HEK293 (cell line): ENCODE measurements at regions not wholly inside any gene's neighbourhood (a gene's known extent, or its start where the extent isn't known, plus 50 kb on each side); places are given as distances from the start of the nearest gene placed in this dataset.

Source experiments
- CTCF ChIA-PET: fragments of 350-600 bp; formaldehyde crosslinking; extraction: SDS; loops from one replicate; lab custom pipeline; 2021; ENCODE audit warnings: antibody characterized with exemption; lab: Yijun Ruan, JAX
- POLR2A ChIA-PET: fragments of 300-600 bp; formaldehyde crosslinking; extraction: SDS; loops from one replicate; lab custom pipeline; 2020; ENCODE audit warnings: antibody characterized with exemption, inconsistent platforms; lab: Yijun Ruan, JAX
- H3K27ac ChIP-seq: fragments of 200-500 bp; sonication (Bioruptor generic); 2 replicates; pipeline ENCODE4 v1.5.1; 2014; ENCODE audit warnings: low read depth, low read length, control low read depth, inconsistent platforms; ENCODE audit errors: extremely low read depth
- H3K36me3 ChIP-seq, 2 experiments: fragments of 200-500 bp in 1 of 2; sonication (Bioruptor generic) in 1 of 2; 1 replicate in 1 of 2; 2 replicates in 1 of 2; pipeline ENCODE4 v1.5.1; 2014 to 2017; ENCODE audit warnings: inconsistent platforms in 2 of 2, low read length in 2 of 2; ENCODE audit not compliant: control insufficient read depth in 2 of 2, insufficient read depth in 1 of 2
- H3K4me1 ChIP-seq: fragments of 200-500 bp; sonication (Bioruptor generic); 2 replicates; pipeline ENCODE4 v1.5.1; 2014; ENCODE audit warnings: mild to moderate bottlenecking, low read length, inconsistent platforms; ENCODE audit not compliant: control insufficient read depth, insufficient read depth
- H3K4me3 ChIP-seq: 2 replicates; pipeline ENCODE4 v1.5.1; 2011; ENCODE audit warnings: low read depth, mild to moderate bottlenecking, control low read depth, low read length, moderate library complexity
- H3K9me3 ChIP-seq: fragments of 200-500 bp; sonication (Bioruptor generic); 2 replicates; pipeline ENCODE4 v1.5.1; 2014; ENCODE audit warnings: low read depth, low read length, inconsistent platforms; ENCODE audit not compliant: control insufficient read depth, insufficient read depth
- ATF2 ChIP-seq: fragments of 450-650 bp; formaldehyde crosslinking; IDR thresholded peaks from 2 replicates; pipeline ENCODE4 v1.5.1; 2016; ENCODE audit warnings: missing biosample characterization, missing genetic modification characterization, low read depth
- KLF9 ChIP-seq: fragments of 450-650 bp; formaldehyde crosslinking; IDR thresholded peaks from 2 replicates; pipeline ENCODE4 v1.5.1; 2016; ENCODE audit warnings: missing biosample characterization, missing genetic modification characterization, low read depth
- OSR2 ChIP-seq: fragments of 450-650 bp; formaldehyde crosslinking; IDR thresholded peaks from 2 replicates; pipeline ENCODE4 v1.5.1; 2016; ENCODE audit warnings: missing biosample characterization, missing genetic modification characterization
- TCF7L2 ChIP-seq: IDR thresholded peaks from 2 replicates; pipeline ENCODE4 v1.6.1; 2011; ENCODE audit warnings: low read depth, mild to moderate bottlenecking, inconsistent platforms, low read length, moderate library complexity, borderline replicate concordance
- TSHZ1 ChIP-seq: fragments of 450-650 bp; formaldehyde crosslinking; IDR thresholded peaks from 2 replicates; pipeline ENCODE4 v1.5.1; 2016; ENCODE audit warnings: missing biosample characterization, missing genetic modification characterization, borderline replicate concordance
- ZNF175 ChIP-seq: fragments of 450-650 bp; formaldehyde crosslinking; IDR thresholded peaks from 2 replicates; pipeline ENCODE4 v1.5.1; 2016; ENCODE audit warnings: missing biosample characterization, missing genetic modification characterization
- ZNF24 ChIP-seq: fragments of 450-650 bp; formaldehyde crosslinking; IDR thresholded peaks from 2 replicates; pipeline ENCODE4 v1.5.1; 2016; ENCODE audit warnings: missing biosample characterization, missing genetic modification characterization
- ZNF48 ChIP-seq: fragments of 450-650 bp; formaldehyde crosslinking; IDR thresholded peaks from 2 replicates; pipeline ENCODE4 v1.5.1; 2016; ENCODE audit warnings: missing biosample characterization, missing genetic modification characterization
- ZNF571 ChIP-seq: fragments of 450-650 bp; formaldehyde crosslinking; IDR thresholded peaks from 2 replicates; pipeline ENCODE4 v1.5.0; 2017; ENCODE audit warnings: missing biosample characterization, missing genetic modification characterization
- ZNF623 ChIP-seq: fragments of 450-650 bp; formaldehyde crosslinking; IDR thresholded peaks from 2 replicates; pipeline ENCODE4 v1.5.1; 2016; ENCODE audit warnings: missing biosample characterization, missing genetic modification characterization
- ZNF629 ChIP-seq: fragments of 450-650 bp; formaldehyde crosslinking; IDR thresholded peaks from 2 replicates; pipeline ENCODE4 v1.5.1; 2017; ENCODE audit warnings: missing biosample characterization, missing genetic modification characterization
- ZNF692 ChIP-seq: fragments of 450-650 bp; formaldehyde crosslinking; IDR thresholded peaks from 2 replicates; pipeline ENCODE4 v1.5.1; 2016; ENCODE audit warnings: missing biosample characterization, missing genetic modification characterization
- ZNF792 ChIP-seq: fragments of 450-650 bp; formaldehyde crosslinking; IDR thresholded peaks from 2 replicates; pipeline ENCODE4 v1.5.1; 2016; ENCODE audit warnings: missing biosample characterization, missing genetic modification characterization
- ZSCAN23 ChIP-seq: fragments of 450-650 bp; formaldehyde crosslinking; IDR thresholded peaks from 2 replicates; pipeline ENCODE4 v1.5.1; 2016; ENCODE audit warnings: missing biosample characterization, missing genetic modification characterization
- TF ChIP-seq, protein P1 (sequence below): fragments of 450-650 bp; formaldehyde crosslinking; IDR thresholded peaks from 2 replicates; pipeline ENCODE4 v1.5.1; 2016; ENCODE audit warnings: missing biosample characterization, missing genetic modification characterization, borderline replicate concordance
- TF ChIP-seq, protein P2 (sequence below): sonication (generic); formaldehyde crosslinking; IDR thresholded peaks from 2 replicates; pipeline ENCODE4 v1.8.1; 2022; ENCODE audit warnings: mild to moderate bottlenecking, moderate library complexity, missing genetic modification reagents
- TF ChIP-seq, protein P3 (sequence below): fragments of 450-650 bp; formaldehyde crosslinking; IDR thresholded peaks from 2 replicates; pipeline ENCODE4 v1.5.1; 2016; ENCODE audit warnings: missing biosample characterization, missing genetic modification characterization

GRCh38 chr3:148126956-148127355 is 570.7 kb upstream of the AGTR1 start:
- H3K4me3 ChIP-seq: no peak overlapping the region
- CTCF ChIA-PET: no interaction called here
- POLR2A ChIA-PET: no interaction called here
- H3K4me1 ChIP-seq: no peaks in the 10 kb centered on the region
- TF ChIP-seq TCF7L2: no peak
- TF ChIP-seq ZNF692: no peak
- TF ChIP-seq, protein P1, sequence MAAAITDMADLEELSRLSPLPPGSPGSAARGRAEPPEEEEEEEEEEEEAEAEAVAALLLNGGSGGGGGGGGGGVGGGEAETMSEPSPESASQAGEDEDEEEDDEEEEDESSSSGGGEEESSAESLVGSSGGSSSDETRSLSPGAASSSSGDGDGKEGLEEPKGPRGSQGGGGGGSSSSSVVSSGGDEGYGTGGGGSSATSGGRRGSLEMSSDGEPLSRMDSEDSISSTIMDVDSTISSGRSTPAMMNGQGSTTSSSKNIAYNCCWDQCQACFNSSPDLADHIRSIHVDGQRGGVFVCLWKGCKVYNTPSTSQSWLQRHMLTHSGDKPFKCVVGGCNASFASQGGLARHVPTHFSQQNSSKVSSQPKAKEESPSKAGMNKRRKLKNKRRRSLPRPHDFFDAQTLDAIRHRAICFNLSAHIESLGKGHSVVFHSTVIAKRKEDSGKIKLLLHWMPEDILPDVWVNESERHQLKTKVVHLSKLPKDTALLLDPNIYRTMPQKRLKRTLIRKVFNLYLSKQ (tag by site-specific recombination): no peak
- no peak overlapping the region for H3K27ac ChIP-seq
- no peaks in the 10 kb centered on the region for H3K36me3 ChIP-seq
- no peaks in the 10 kb centered on the region for H3K9me3 ChIP-seq

- CTCF ChIA-PET: interaction anchor here (0.6 kb wide), 2 partner anchors 20 to 212 kb away, joined by 4 to 5 read pairs; no protein-coding TSS in a partner anchor
- POLR2A ChIA-PET: no interaction called here
- H3K27ac ChIP-seq: no peak overlapping the region
- H3K4me1 ChIP-seq: no peaks in the 10 kb centered on the region
- no peaks in the 10 kb centered on the region for H3K36me3 ChIP-seq
- no peak overlapping the region for H3K4me3 ChIP-seq
- H3K9me3 ChIP-seq: no peaks in the 10 kb centered on the region
- TF ChIP-seq ZNF48 (tag by site-specific recombination): no peak
- no peak for TF ChIP-seq ZSCAN23 (tag by site-specific recombination)
- TF ChIP-seq, protein P2, sequence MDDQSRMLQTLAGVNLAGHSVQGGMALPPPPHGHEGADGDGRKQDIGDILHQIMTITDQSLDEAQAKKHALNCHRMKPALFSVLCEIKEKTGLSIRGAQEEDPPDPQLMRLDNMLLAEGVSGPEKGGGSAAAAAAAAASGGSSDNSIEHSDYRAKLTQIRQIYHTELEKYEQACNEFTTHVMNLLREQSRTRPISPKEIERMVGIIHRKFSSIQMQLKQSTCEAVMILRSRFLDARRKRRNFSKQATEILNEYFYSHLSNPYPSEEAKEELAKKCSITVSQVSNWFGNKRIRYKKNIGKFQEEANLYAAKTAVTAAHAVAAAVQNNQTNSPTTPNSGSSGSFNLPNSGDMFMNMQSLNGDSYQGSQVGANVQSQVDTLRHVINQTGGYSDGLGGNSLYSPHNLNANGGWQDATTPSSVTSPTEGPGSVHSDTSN: no peak
- no peak for TF ChIP-seq ZNF629
- 0 out of 2 replicates have a peak, but pooled peaks have one; percentile 23 for TF ChIP-seq ATF2 (tag by site-specific recombination)
- TF ChIP-seq ZNF175 (tag by site-specific recombination): no peak
- no peak for TF ChIP-seq OSR2 (tag by site-specific recombination)
Measured at GRCh38 chr3:148128136-148128535, 569.6 kb upstream of the AGTR1 start.

GRCh38 chr3:148131990-148132638 is 565.6 kb upstream of the AGTR1 start:
- Histone ChIP-seq H3K9me3 (no peaks in the 10 kb centered on the region), H3K27ac (no peak overlapping the region), H3K4me1 (no peaks in the 10 kb centered on the region), H3K36me3 (no peaks in the 10 kb centered on the region), H3K4me3 (no peak overlapping the region)
- CTCF ChIA-PET: no interaction called here
- POLR2A ChIA-PET: no interaction called here
- no peak for TF ChIP-seq ZNF792 (tag by site-specific recombination)
- no peak for TF ChIP-seq TSHZ1
- TF ChIP-seq ZNF571 (tag by site-specific recombination): no peak
- TF ChIP-seq ZNF24 (tag by site-specific recombination): no peak
- TF ChIP-seq KLF9: no peak
- TF ChIP-seq, protein P2: no peak
- TF ChIP-seq ZNF623: no peak
- TF ChIP-seq ZNF692: no peak
- TF ChIP-seq, protein P3, sequence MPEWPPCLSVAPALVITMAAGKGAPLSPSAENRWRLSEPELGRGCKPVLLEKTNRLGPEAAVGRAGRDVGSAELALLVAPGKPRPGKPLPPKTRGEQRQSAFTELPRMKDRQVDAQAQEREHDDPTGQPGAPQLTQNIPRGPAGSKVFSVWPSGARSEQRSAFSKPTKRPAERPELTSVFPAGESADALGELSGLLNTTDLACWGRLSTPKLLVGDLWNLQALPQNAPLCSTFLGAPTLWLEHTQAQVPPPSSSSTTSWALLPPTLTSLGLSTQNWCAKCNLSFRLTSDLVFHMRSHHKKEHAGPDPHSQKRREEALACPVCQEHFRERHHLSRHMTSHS (tag by site-specific recombination): no peak
